K562 (cell line): ENCODE measurements at regions not wholly inside any gene's neighbourhood (a gene's known extent, or its start where the extent isn't known, plus 50 kb on each side); places are given as distances from the start of the nearest gene placed in this dataset.

ENCODE experiments used
- ATAC-seq: fragments of 200-7000 bp; cut with Tn5 transposase; 3 replicates; pipeline ENCODE4 v1.9.1; 2020; ENCODE audit warnings: moderate library complexity
- BruUV-seq: library from RNA; stranded (reverse); fragments of 400-500 nt; replicated peaks from 2 replicates; lab custom pipeline; 2021; lab: Mats Ljungman, UMichigan
- CTCF ChIA-PET: fragments of 300-600 bp; formaldehyde crosslinking; extraction: SDS; loops from one replicate; lab custom pipeline; 2021; ENCODE audit warnings: low intra/inter-chr PET ratio; lab: Yijun Ruan, JAX
- POLR2A ChIA-PET: fragments of 300-600, 350-650 bp; sonication (Branson Sonifier 250); formaldehyde crosslinking; extraction: SDS; loops from one replicate; lab custom pipeline; 2021; ENCODE audit warnings: antibody characterized with exemption, inconsistent platforms; lab: Yijun Ruan, JAX
- DNase-seq, 4 experiments: peaks; one replicate each; pipeline versions ENCODE4 v3.0.0 to v3.0.0-alpha.2; 2011 to 2018; ENCODE audit warnings: low spot score in 3 of 4, mixed read lengths in 3 of 4; ENCODE audit errors: extremely low read depth in 1 of 4
- FAIRE-seq: peaks from 2 replicates; lab custom pipeline; 2011; peaks lifted over from hg19 to GRCh38; lab: Jason Lieb, UNC
- H2AFZ ChIP-seq: 2 replicates; pipeline ENCODE4 v1.6.0; 2011; ENCODE audit warnings: low read depth, low read length, control low read depth, inconsistent platforms
- H3K27ac ChIP-seq: fragments of 200-600 bp; 3 replicates; pipeline ENCODE4 v1.8.0; 2011; ENCODE audit warnings: low read depth, mild to moderate bottlenecking, control low read depth, inconsistent platforms, low read length, moderate library complexity, mixed read lengths; ENCODE audit errors: extremely low read depth
- H3K27me3 ChIP-seq, 2 experiments: fragments of 300-600 bp in 1 of 2; 2 replicates in 1 of 2; 3 replicates in 1 of 2; pipeline versions ENCODE4 v1.6.0 to v1.8.0; 2011; ENCODE audit warnings: inconsistent platforms in 2 of 2, low read length in 2 of 2, mild to moderate bottlenecking in 1 of 2, mixed read lengths in 1 of 2, moderate library complexity in 1 of 2; ENCODE audit not compliant: control insufficient read depth in 2 of 2, insufficient read depth in 2 of 2
- H3K36me3 ChIP-seq: fragments of 300-600 bp; 3 replicates; pipeline ENCODE4 v1.8.0; 2011; ENCODE audit warnings: mild to moderate bottlenecking, low read length, inconsistent platforms; ENCODE audit not compliant: control insufficient read depth, insufficient read depth
- H3K4me1 ChIP-seq, 2 experiments: fragments of 200-600 bp in 1 of 2; replicated peaks in 1 of 2; 2 replicates in 1 of 2; 3 replicates in 1 of 2; pipeline versions ENCODE4 v1.5.1 to v1.8.0; 2011; ENCODE audit warnings: inconsistent platforms in 2 of 2, low read length in 2 of 2, mild to moderate bottlenecking in 1 of 2, mixed read lengths in 1 of 2, moderate library complexity in 1 of 2; ENCODE audit not compliant: control insufficient read depth in 2 of 2, insufficient read depth in 2 of 2
- H3K4me2 ChIP-seq: 2 replicates; pipeline ENCODE4 v1.6.1; 2011; ENCODE audit warnings: low read length, control low read depth, inconsistent platforms, mixed read lengths; ENCODE audit not compliant: insufficient read depth
- H3K4me3 ChIP-seq: fragments of 200-600 bp; sonication (generic), shearing (Covaris generic); 2 replicates; pipeline ENCODE4 v1.5.1; 2016; ENCODE audit warnings: control low read depth, inconsistent platforms
- H3K79me2 ChIP-seq: fragments of 200-600 bp; 3 replicates; pipeline ENCODE4 v1.8.0; 2011; ENCODE audit warnings: low read length, inconsistent platforms; ENCODE audit not compliant: control insufficient read depth, insufficient read depth
- H3K9ac ChIP-seq, 2 experiments: 2 replicates each; pipeline versions ENCODE4 v1.6.0 to v1.6.1; 2011; ENCODE audit warnings: low read depth in 2 of 2, low read length in 2 of 2, control low read depth in 1 of 2, inconsistent platforms in 1 of 2, mild to moderate bottlenecking in 1 of 2, mixed read lengths in 1 of 2; ENCODE audit not compliant: insufficient read depth in 1 of 2
- H3K9me1 ChIP-seq: one replicate; pipeline ENCODE4 v1.6.0; 2011; ENCODE audit warnings: inconsistent platforms, mild to moderate bottlenecking, low read length, moderate library complexity; ENCODE audit not compliant: control insufficient read depth, insufficient read depth
- H3K9me3 ChIP-seq: replicated peaks from 2 replicates; pipeline ENCODE4 v1.5.1; 2011; ENCODE audit warnings: low read depth, low read length, inconsistent platforms; ENCODE audit not compliant: control insufficient read depth, insufficient read depth
- H4K20me1 ChIP-seq: replicated peaks from 2 replicates; pipeline ENCODE4 v1.6.1; 2011; ENCODE audit warnings: low read length, inconsistent platforms, mixed read lengths; ENCODE audit not compliant: control insufficient read depth, insufficient read depth
- ADNP ChIP-seq: fragments of 200-800 bp; sonication (Bioruptor generic); IDR thresholded peaks from 2 replicates; pipeline ENCODE4 v1.6.1; 2016; ENCODE audit warnings: missing genetic modification characterization, missing compliant biosample characterization
- ARHGAP35 ChIP-seq: fragments of 450-650 bp; IDR thresholded peaks from 2 replicates; pipeline ENCODE4 v1.6.1; 2018; ENCODE audit not compliant: partially characterized antibody
- CREM ChIP-seq: IDR thresholded peaks from 2 replicates; pipeline ENCODE4 v1.6.1; 2014; ENCODE audit warnings: antibody characterized with exemption, low read depth
- KLF16 ChIP-seq: IDR thresholded peaks from 2 replicates; pipeline ENCODE4 v1.6.1; 2016; ENCODE audit warnings: antibody characterized with exemption
- POLR2G ChIP-seq: fragments of 200-400 bp; formaldehyde crosslinking; IDR thresholded peaks from 2 replicates; pipeline ENCODE4 v1.6.1; 2017; ENCODE audit warnings: low read depth, mild to moderate bottlenecking, antibody characterized with exemption, low read length, moderate library complexity
- RHOXF2B ChIP-seq: fragments of 250-450 bp; sonication (Bioruptor Pico); conservative IDR thresholded peaks from 2 replicates; pipeline ENCODE4 v1.5.1; 2021
- ZNF174 ChIP-seq: fragments of 250-450 bp; sonication (Bioruptor Pico); IDR thresholded peaks from 2 replicates; pipeline ENCODE4 v1.4.0; 2020; ENCODE audit warnings: mild to moderate bottlenecking
- WGBS: fragments of 100-300 bp; shearing (Covaris generic); methylation state at CpG from one replicate; pipeline ENCODE4 v1.1.6; 2016; ENCODE audit warnings: low coverage, mixed read lengths; ENCODE audit not compliant: insufficient coverage; ENCODE audit errors: missing lambda C conversion rate; 5-methylcytosine and 5-hydroxymethylcytosine counted together
- in situ Hi-C: fragments of 300-500 bp; cut with MboI; formaldehyde crosslinking; loops from 4 replicates; pipeline ENCODE4 v1.15.0; 2018; ENCODE audit warnings: inconsistent platforms, mixed read lengths
- intact Hi-C: fragments of 100-400 bp; cut with micrococcal nuclease; formaldehyde crosslinking; loops from 2 replicates; pipeline ENCODE4 v1.14.2; 2022
- TF ChIP-seq, protein P1 (sequence below), 2 experiments: fragments of 150-350 bp in 1 of 2; IDR thresholded peaks; 2 replicates each; pipeline ENCODE4 v1.6.1; 2012 to 2016; ENCODE audit warnings: low read depth in 2 of 2, low read length in 2 of 2, mild to moderate bottlenecking in 1 of 2, moderate library complexity in 1 of 2
- TF ChIP-seq, protein P2 (sequence below): fragments of 250-450 bp; sonication (Bioruptor Pico); IDR thresholded peaks from 2 replicates; pipeline ENCODE4 v1.4.0; 2020; ENCODE audit warnings: mild to moderate bottlenecking
- TF ChIP-seq, protein P3 (sequence below): sonication (generic); formaldehyde crosslinking; IDR thresholded peaks from 2 replicates; pipeline ENCODE4 v1.5.0; 2020; ENCODE audit warnings: missing genetic modification reagents

DNA sequence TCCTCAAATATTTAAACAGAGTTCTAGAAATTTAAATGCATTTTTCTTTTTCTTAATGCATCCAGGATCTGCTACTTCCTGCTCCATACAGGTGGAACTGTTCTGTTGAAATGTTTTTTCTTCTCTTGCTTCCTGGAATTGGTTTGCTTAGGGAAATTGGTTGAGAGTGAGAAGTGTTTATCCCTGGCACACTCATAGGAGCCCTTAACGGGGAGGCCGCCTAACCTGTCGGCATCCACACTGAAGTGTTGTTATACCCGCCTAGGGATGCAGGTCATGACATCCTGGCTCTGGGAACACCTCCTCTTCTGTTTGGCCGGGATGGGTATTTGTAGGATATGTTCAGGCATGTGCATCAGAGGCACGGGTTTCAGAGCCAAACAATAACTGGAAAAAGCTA lies 239.7 kb downstream of the GADD45G start:
- Histone ChIP-seq H3K9ac (no peak overlapping the region), H3K27me3 (peaks cover 0 to 18% of the 10 kb centered on the region in 2 experiments; a peak in 2 of 5 replicates), H4K20me1 (no peaks in the 10 kb centered on the region), H3K79me2 (no peaks in the 10 kb centered on the region), H3K36me3 (no peaks in the 10 kb centered on the region), H3K4me3 (no peak overlapping the region), H3K9me3 (no peaks in the 10 kb centered on the region), H2AFZ (no peak overlapping the region), H3K9me1 (no peaks in the 10 kb centered on the region), H3K4me1 (no peaks in the 10 kb centered on the region), H3K27ac (no peak overlapping the region), H3K4me2 (no peak overlapping the region)
- intact Hi-C loops = no loop called here
- no TSS peak for BruUV-seq
- no peak for FAIRE-seq
- ChIA-PET POLR2A (no interaction called here), CTCF (no interaction called here)
- WGBS = 0% methylated on average over 6 of the region's 6 CpGs
- DNase-seq = no peak
- in situ Hi-C loops = no loop called here
- no peak for ATAC-seq
- TF ChIP-seq, protein P1, sequence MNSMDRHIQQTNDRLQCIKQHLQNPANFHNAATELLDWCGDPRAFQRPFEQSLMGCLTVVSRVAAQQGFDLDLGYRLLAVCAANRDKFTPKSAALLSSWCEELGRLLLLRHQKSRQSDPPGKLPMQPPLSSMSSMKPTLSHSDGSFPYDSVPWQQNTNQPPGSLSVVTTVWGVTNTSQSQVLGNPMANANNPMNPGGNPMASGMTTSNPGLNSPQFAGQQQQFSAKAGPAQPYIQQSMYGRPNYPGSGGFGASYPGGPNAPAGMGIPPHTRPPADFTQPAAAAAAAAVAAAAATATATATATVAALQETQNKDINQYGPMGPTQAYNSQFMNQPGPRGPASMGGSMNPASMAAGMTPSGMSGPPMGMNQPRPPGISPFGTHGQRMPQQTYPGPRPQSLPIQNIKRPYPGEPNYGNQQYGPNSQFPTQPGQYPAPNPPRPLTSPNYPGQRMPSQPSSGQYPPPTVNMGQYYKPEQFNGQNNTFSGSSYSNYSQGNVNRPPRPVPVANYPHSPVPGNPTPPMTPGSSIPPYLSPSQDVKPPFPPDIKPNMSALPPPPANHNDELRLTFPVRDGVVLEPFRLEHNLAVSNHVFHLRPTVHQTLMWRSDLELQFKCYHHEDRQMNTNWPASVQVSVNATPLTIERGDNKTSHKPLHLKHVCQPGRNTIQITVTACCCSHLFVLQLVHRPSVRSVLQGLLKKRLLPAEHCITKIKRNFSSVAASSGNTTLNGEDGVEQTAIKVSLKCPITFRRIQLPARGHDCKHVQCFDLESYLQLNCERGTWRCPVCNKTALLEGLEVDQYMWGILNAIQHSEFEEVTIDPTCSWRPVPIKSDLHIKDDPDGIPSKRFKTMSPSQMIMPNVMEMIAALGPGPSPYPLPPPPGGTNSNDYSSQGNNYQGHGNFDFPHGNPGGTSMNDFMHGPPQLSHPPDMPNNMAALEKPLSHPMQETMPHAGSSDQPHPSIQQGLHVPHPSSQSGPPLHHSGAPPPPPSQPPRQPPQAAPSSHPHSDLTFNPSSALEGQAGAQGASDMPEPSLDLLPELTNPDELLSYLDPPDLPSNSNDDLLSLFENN (IDR thresholded peaks at IDR 0.05; ENCODE audit: low read depth in 2 of 2, low read length in 2 of 2) = no peak
- no peak for TF ChIP-seq ADNP (tag)
- TF ChIP-seq, protein P2, sequence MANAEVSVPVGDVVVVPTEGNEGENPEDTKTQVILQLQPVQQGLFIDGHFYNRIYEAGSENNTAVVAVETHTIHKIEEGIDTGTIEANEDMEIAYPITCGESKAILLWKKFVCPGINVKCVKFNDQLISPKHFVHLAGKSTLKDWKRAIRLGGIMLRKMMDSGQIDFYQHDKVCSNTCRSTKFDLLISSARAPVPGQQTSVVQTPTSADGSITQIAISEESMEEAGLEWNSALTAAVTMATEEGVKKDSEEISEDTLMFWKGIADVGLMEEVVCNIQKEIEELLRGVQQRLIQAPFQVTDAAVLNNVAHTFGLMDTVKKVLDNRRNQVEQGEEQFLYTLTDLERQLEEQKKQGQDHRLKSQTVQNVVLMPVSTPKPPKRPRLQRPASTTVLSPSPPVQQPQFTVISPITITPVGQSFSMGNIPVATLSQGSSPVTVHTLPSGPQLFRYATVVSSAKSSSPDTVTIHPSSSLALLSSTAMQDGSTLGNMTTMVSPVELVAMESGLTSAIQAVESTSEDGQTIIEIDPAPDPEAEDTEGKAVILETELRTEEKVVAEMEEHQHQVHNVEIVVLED (CRISPR knock-in tag) = no peak
- TF ChIP-seq, protein P3, sequence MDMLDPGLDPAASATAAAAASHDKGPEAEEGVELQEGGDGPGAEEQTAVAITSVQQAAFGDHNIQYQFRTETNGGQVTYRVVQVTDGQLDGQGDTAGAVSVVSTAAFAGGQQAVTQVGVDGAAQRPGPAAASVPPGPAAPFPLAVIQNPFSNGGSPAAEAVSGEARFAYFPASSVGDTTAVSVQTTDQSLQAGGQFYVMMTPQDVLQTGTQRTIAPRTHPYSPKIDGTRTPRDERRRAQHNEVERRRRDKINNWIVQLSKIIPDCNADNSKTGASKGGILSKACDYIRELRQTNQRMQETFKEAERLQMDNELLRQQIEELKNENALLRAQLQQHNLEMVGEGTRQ (CRISPR knock-in tag) = no peak
- TF ChIP-seq ZNF174 (CRISPR knock-in tag) = no peak
- no peak for TF ChIP-seq POLR2G
- no peak for TF ChIP-seq KLF16
- TF ChIP-seq CREM = no peak
- TF ChIP-seq ARHGAP35 = no peak
- TF ChIP-seq RHOXF2B (CRISPR knock-in tag) = no peak
